Osteocyte (in vitro differentiated cells): ENCODE measurements at regions not wholly inside any gene's neighbourhood (a gene's known extent, or its start where the extent isn't known, plus 50 kb on each side); places are given as distances from the start of the nearest gene placed in this dataset.

Source experiments
- DNase-seq: peaks from one replicate; pipeline ENCODE4 v3.0.0; 2021; ENCODE audit warnings: mixed read lengths; ENCODE audit not compliant: unreplicated experiment; ENCODE audit errors: extremely low spot score
- H3K27ac Mint-ChIP-seq: one replicate; pipeline ENCODE4 v1.8.0; 2021; ENCODE audit warnings: mild to moderate bottlenecking, mixed read lengths; ENCODE audit not compliant: unreplicated experiment
- H3K27me3 Mint-ChIP-seq: one replicate; pipeline ENCODE4 v1.8.0; 2021; ENCODE audit warnings: mixed read lengths; ENCODE audit not compliant: unreplicated experiment
- H3K36me3 Mint-ChIP-seq: one replicate; pipeline ENCODE4 v1.8.0; 2021; ENCODE audit warnings: mixed read lengths; ENCODE audit not compliant: unreplicated experiment
- H3K4me1 Mint-ChIP-seq: one replicate; pipeline ENCODE4 v1.8.0; 2021; ENCODE audit warnings: mixed read lengths; ENCODE audit not compliant: unreplicated experiment
- H3K4me3 Mint-ChIP-seq: one replicate; pipeline ENCODE4 v1.8.0; 2021; ENCODE audit warnings: mild to moderate bottlenecking, moderate library complexity, mixed read lengths; ENCODE audit not compliant: unreplicated experiment
- H3K9me3 Mint-ChIP-seq: one replicate; pipeline ENCODE4 v1.8.0; 2021; ENCODE audit warnings: mixed read lengths; ENCODE audit not compliant: unreplicated experiment
- CTCF ChIP-seq: fragments of 200-600 bp; sonication (generic); IDR thresholded peaks from 2 replicates; pipeline ENCODE4 v1.5.0; 2021; ENCODE audit warnings: antibody characterized with exemption, mild to moderate bottlenecking, moderate library complexity

GRCh38 chr2:114384441-114384840 is 58.0 kb upstream of the DPP10 start:
- Mint-ChIP-seq H3K27ac (no peak overlapping the region), H3K9me3 (peaks cover 24% of the 10 kb centered on the region), H3K27me3 (no peaks in the 10 kb centered on the region), H3K36me3 (no peaks in the 10 kb centered on the region), H3K4me1 (no peaks in the 10 kb centered on the region), H3K4me3 (no peak overlapping the region)
- no peak for TF ChIP-seq CTCF
- no peak for DNase-seq

GRCh38 chr2:114389021-114389420 is 53.4 kb upstream of the DPP10 start:
- Mint-ChIP-seq H3K4me3 (no peak overlapping the region), H3K4me1 (no peaks in the 10 kb centered on the region), H3K9me3 (peaks cover 23% of the 10 kb centered on the region), H3K27ac (no peak overlapping the region), H3K36me3 (no peaks in the 10 kb centered on the region), H3K27me3 (no peaks in the 10 kb centered on the region)
- no peak for TF ChIP-seq CTCF
- no peak for DNase-seq
